Liver (tissue), 8 donors: ENCODE measurements at regions not wholly inside any gene's neighbourhood (a gene's known extent, or its start where the extent isn't known, plus 50 kb on each side); places are given as distances from the start of the nearest gene placed in this dataset.
"Not testable (repeated sequence)": the region's sequence is repeated elsewhere in the genome, so short reads cannot be mapped to it uniquely, and the experiment has no call there.

Experiments used
- DNase-seq: peaks from one replicate; pipeline ENCODE4 v3.0.0-alpha.2; 2017; ENCODE audit warnings: low spot score
- H3K27ac ChIP-seq, 2 donors: one replicate each; pipeline ENCODE4 v1.7.0; 2013; ENCODE audit warnings: inconsistent platforms in 2 of 2, low read length in 2 of 2, control low read depth in 1 of 2, low read depth in 1 of 2, mild to moderate bottlenecking in 1 of 2
- H3K27me3 ChIP-seq, 4 donors: one replicate each; pipeline versions ENCODE4 v1.6.1 to v1.7.0; 2013; ENCODE audit warnings: low read length in 3 of 4, inconsistent platforms in 1 of 4, mild to moderate bottlenecking in 1 of 4, moderate library complexity in 1 of 4; ENCODE audit not compliant: control insufficient read depth in 4 of 4, insufficient read depth in 4 of 4
- H3K36me3 ChIP-seq, 4 donors: one replicate each; pipeline versions ENCODE4 v1.6.1 to v1.7.0; 2013; ENCODE audit warnings: low read length in 3 of 4, mild to moderate bottlenecking in 3 of 4, low read depth in 1 of 4, moderate library complexity in 1 of 4; ENCODE audit not compliant: control insufficient read depth in 4 of 4, insufficient read depth in 3 of 4
- H3K4me1 ChIP-seq, 4 donors: one replicate each; pipeline versions ENCODE4 v1.6.1 to v1.7.0; 2013; ENCODE audit warnings: low read length in 3 of 4, mild to moderate bottlenecking in 3 of 4, moderate library complexity in 1 of 4; ENCODE audit not compliant: control insufficient read depth in 4 of 4, insufficient read depth in 4 of 4
- H3K4me3 ChIP-seq, 3 donors: one replicate each; pipeline versions ENCODE4 v1.6.1 to v1.7.0; 2013; ENCODE audit warnings: low read length in 3 of 3, control low read depth in 1 of 3, low read depth in 1 of 3, mild to moderate bottlenecking in 1 of 3
- H3K9ac ChIP-seq, 2 donors: one replicate each; pipeline ENCODE4 v1.7.0; 2013; ENCODE audit warnings: low read length in 2 of 2, mild to moderate bottlenecking in 2 of 2, moderate library complexity in 2 of 2, control low read depth in 1 of 2, low read depth in 1 of 2
- H3K9me3 ChIP-seq, 4 donors: one replicate each; pipeline versions ENCODE4 v1.6.1 to v1.7.0; 2013; ENCODE audit warnings: low read length in 3 of 4; ENCODE audit not compliant: control insufficient read depth in 4 of 4
- EGR1 ChIP-seq, 2 donors: IDR thresholded peaks; 2 replicates each; pipeline ENCODE4 v1.6.1; 2016 to 2018; ENCODE audit warnings: antibody characterized with exemption in 2 of 2, low read depth in 2 of 2
- FOXA2 ChIP-seq: IDR thresholded peaks from 2 replicates; pipeline ENCODE4 v1.6.1; 2016; ENCODE audit warnings: antibody characterized with exemption
- GABPA ChIP-seq, 2 donors: IDR thresholded peaks in 1 of 2; conservative IDR thresholded peaks in 1 of 2; 2 replicates each; pipeline ENCODE4 v1.6.1; 2016; ENCODE audit warnings: antibody characterized with exemption in 2 of 2, mild to moderate bottlenecking in 1 of 2, moderate library complexity in 1 of 2
- HNF4A ChIP-seq, 2 donors: conservative IDR thresholded peaks; 2 replicates each; pipeline ENCODE4 v1.6.1; 2016; ENCODE audit warnings: antibody characterized with exemption in 2 of 2, mild to moderate bottlenecking in 2 of 2
- HNF4G ChIP-seq: IDR thresholded peaks from 2 replicates; pipeline ENCODE4 v1.6.1; 2016; ENCODE audit warnings: antibody characterized with exemption
- JUND ChIP-seq, 2 donors: IDR thresholded peaks; 2 replicates each; pipeline ENCODE4 v1.6.1; 2016; ENCODE audit warnings: antibody characterized with exemption in 2 of 2
- MAX ChIP-seq: IDR thresholded peaks from 2 replicates; pipeline ENCODE4 v1.6.1; 2016; ENCODE audit warnings: antibody characterized with exemption
- NR2F2 ChIP-seq: IDR thresholded peaks from 2 replicates; pipeline ENCODE4 v1.6.1; 2016; ENCODE audit warnings: antibody characterized with exemption
- RAD21 ChIP-seq, 2 donors: IDR thresholded peaks; 2 replicates each; pipeline ENCODE4 v1.6.1; 2016; ENCODE audit warnings: antibody characterized with exemption in 2 of 2, mild to moderate bottlenecking in 2 of 2
- REST ChIP-seq: IDR thresholded peaks from 2 replicates; pipeline ENCODE4 v1.6.1; 2016; ENCODE audit warnings: antibody characterized with exemption, mild to moderate bottlenecking
- RXRA ChIP-seq, 2 donors: IDR thresholded peaks; 2 replicates each; pipeline ENCODE4 v1.6.1; 2017 to 2018; ENCODE audit warnings: antibody characterized with exemption in 2 of 2, mild to moderate bottlenecking in 1 of 2
- SP1 ChIP-seq: IDR thresholded peaks from 2 replicates; pipeline ENCODE4 v1.6.1; 2018; ENCODE audit warnings: antibody characterized with exemption, mild to moderate bottlenecking
- TAF1 ChIP-seq: conservative IDR thresholded peaks from 2 replicates; pipeline ENCODE4 v1.6.1; 2016; ENCODE audit warnings: antibody characterized with exemption, mild to moderate bottlenecking
- YY1 ChIP-seq: IDR thresholded peaks from 2 replicates; pipeline ENCODE4 v1.6.1; 2016; ENCODE audit warnings: antibody characterized with exemption, mild to moderate bottlenecking
- WGBS: extraction: QIAGEN DNeasy Blood & Tissue Kit; methylation state at CpG from one replicate; pipeline ENCODE4 v1.1.7; 2013; 5-methylcytosine and 5-hydroxymethylcytosine counted together
- TF ChIP-seq, protein P1 (sequence below): fragments of 150-350 bp; IDR thresholded peaks from 2 replicates; pipeline ENCODE4 v1.5.1; 2017; ENCODE audit warnings: improper control_type of control experiment, low read depth, low read length; ENCODE audit not compliant: missing input control
- TF ChIP-seq, protein P2 (sequence below): IDR thresholded peaks from 2 replicates; pipeline ENCODE4 v1.6.1; 2016; ENCODE audit warnings: antibody characterized with exemption
- donor health status: healthy.
- donor health status: healthy.
- donor health status: healthy.
- donor health status: healthy.
- donor health status: healthy.

DNA sequence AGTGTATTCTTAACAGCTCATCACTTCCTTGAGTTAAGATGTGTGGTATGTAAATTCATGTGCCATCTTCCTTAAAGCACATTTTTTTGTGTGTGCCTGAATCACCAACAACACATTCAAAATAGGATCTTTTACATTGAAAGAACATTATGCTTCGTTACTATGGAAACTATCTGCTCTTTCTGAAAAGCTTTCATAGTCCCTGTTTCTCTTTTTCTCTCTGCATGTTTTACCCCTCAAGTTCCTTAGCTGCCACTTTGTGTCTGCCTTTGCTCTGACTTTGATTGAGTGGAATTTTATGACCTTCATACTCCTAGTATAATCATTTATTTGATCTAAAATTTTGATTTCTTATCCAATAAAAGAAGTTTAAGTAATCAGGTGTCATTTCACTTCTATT is 880.3 kb upstream of the FOXG1 start:
- H3K4me3 ChIP-seq = no peak overlapping the region
- no peak for DNase-seq
- no peaks in the 10 kb centered on the region for H3K4me1 ChIP-seq
- TF ChIP-seq REST = no peak
- TF ChIP-seq, protein P1, sequence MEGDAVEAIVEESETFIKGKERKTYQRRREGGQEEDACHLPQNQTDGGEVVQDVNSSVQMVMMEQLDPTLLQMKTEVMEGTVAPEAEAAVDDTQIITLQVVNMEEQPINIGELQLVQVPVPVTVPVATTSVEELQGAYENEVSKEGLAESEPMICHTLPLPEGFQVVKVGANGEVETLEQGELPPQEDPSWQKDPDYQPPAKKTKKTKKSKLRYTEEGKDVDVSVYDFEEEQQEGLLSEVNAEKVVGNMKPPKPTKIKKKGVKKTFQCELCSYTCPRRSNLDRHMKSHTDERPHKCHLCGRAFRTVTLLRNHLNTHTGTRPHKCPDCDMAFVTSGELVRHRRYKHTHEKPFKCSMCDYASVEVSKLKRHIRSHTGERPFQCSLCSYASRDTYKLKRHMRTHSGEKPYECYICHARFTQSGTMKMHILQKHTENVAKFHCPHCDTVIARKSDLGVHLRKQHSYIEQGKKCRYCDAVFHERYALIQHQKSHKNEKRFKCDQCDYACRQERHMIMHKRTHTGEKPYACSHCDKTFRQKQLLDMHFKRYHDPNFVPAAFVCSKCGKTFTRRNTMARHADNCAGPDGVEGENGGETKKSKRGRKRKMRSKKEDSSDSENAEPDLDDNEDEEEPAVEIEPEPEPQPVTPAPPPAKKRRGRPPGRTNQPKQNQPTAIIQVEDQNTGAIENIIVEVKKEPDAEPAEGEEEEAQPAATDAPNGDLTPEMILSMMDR = no peak
- no peak for TF ChIP-seq NR2F2
- TF ChIP-seq MAX = no peak
- TF ChIP-seq, protein P2, sequence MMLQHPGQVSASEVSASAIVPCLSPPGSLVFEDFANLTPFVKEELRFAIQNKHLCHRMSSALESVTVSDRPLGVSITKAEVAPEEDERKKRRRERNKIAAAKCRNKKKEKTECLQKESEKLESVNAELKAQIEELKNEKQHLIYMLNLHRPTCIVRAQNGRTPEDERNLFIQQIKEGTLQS = no peak
- no peaks in the 10 kb centered on the region for H3K36me3 ChIP-seq
- no peak overlapping the region for H3K9ac ChIP-seq
- H3K9me3 ChIP-seq = no peaks in the 10 kb centered on the region
- 78% methylated on average over 1 of the region's 1 CpG for WGBS
- H3K27ac ChIP-seq = no peak overlapping the region
- H3K27me3 ChIP-seq = peaks cover 0 to 2% (median 0%) of the 10 kb centered on the region in 4 donors

DNA sequence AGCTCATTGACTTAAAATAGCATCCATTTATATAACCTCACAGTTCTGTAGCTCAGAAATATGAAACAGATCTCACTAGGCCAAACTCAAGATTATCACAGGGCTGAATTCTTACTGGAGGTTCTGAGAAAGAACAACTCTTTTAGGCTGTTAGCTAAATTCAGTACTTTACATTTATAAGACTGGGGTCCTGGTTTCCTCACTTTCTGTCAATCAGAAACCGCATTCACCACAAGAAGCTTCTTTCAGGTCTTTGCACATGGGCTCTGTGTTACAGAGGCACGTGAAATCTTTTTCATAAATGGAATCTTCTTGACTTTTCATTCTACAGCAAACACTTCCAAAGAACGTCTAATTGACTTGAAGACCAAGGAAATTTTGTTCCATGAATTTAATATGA is 876.3 kb upstream of the FOXG1 start:
- H3K4me3 ChIP-seq = no peak overlapping the region
- no peak for DNase-seq
- no peak overlapping the region for H3K9ac ChIP-seq
- no peaks in the 10 kb centered on the region for H3K27me3 ChIP-seq
- WGBS = 69% methylated on average over 3 of the region's 3 CpGs
- no peaks in the 10 kb centered on the region for H3K4me1 ChIP-seq
- no peaks in the 10 kb centered on the region for H3K9me3 ChIP-seq
- TF ChIP-seq, protein P2 = no peak
- TF ChIP-seq REST (no peak), SP1 (no peak), RXRA (IDR thresholded peaks at IDR 0.05) (no peak), YY1 (no peak), EGR1 (IDR thresholded peaks at IDR 0.05; ENCODE audit: low read depth in 2 of 2) (no peak), HNF4G (no peak), FOXA2 (no peak), HNF4A (conservative IDR thresholded peaks at IDR 0.05) (no peak), GABPA (IDR thresholded peaks at IDR 0.05 in 1 of 2, conservative IDR thresholded peaks at IDR 0.05 in 1 of 2) (no peak), TAF1 (no peak), RAD21 (IDR thresholded peaks at IDR 0.05) (no peak), JUND (IDR thresholded peaks at IDR 0.05) (no peak), MAX (no peak)
- TF ChIP-seq, protein P1 = no peak
- H3K27ac ChIP-seq = no peak overlapping the region
- H3K36me3 ChIP-seq = no peaks in the 10 kb centered on the region

GRCh38 chr14:27908484-27908883 is 858.1 kb upstream of the FOXG1 start:
- not testable (repeated sequence) for H3K27ac ChIP-seq, H3K9me3 ChIP-seq, H3K27me3 ChIP-seq, H3K36me3 ChIP-seq, H3K4me3 ChIP-seq, DNase-seq, H3K9ac ChIP-seq, H3K4me1 ChIP-seq
- whole genome bisulfite sequencing = 79% methylated on average over 1 of the region's 1 CpG
